Esophagus muscularis mucosa (tissue), 4 donors: ENCODE measurements at regions not wholly inside any gene's neighbourhood (a gene's known extent, or its start where the extent isn't known, plus 50 kb on each side); places are given as distances from the start of the nearest gene placed in this dataset.

Experiments used
- DNase-seq: peaks from one replicate; pipeline ENCODE4 v3.0.0-alpha.2; 2017; ENCODE audit errors: extremely low spot score
- H3K27ac ChIP-seq, 4 donors: fragments of 200-600 bp; sonication (generic); replicated peaks in 1 of 4; 1 replicate in 3 of 4; 2 replicates in 1 of 4; pipeline ENCODE4 v1.5.1; 2016 to 2019; ENCODE audit warnings: mild to moderate bottlenecking in 1 of 4
- H3K27me3 ChIP-seq, 4 donors: fragments of 200-600 bp; sonication (generic); one replicate each; pipeline versions ENCODE4 v1.5.1 to v1.6.0; 2016 to 2019
- H3K36me3 ChIP-seq, 4 donors: fragments of 200-600 bp; sonication (generic); one replicate each; pipeline ENCODE4 v1.5.1; 2016 to 2019
- H3K4me1 ChIP-seq, 4 donors: fragments of 200-600 bp; sonication (generic); one replicate each; pipeline ENCODE4 v1.5.1; 2016 to 2019
- H3K4me3 ChIP-seq, 4 donors: fragments of 200-600 bp; sonication (generic); 1 replicate in 2 of 4; 2 replicates in 2 of 4; pipeline ENCODE4 v1.5.1; 2016 to 2019; ENCODE audit warnings: mild to moderate bottlenecking in 4 of 4, moderate library complexity in 1 of 4
- H3K9me3 ChIP-seq, 4 donors: fragments of 200-600 bp; sonication (generic); 1 replicate in 3 of 4; 2 replicates in 1 of 4; pipeline ENCODE4 v1.5.1; 2016 to 2019
- EP300 ChIP-seq: sonication (generic); formaldehyde crosslinking; IDR thresholded peaks from one replicate; pipeline ENCODE4 v1.6.1; 2017; ENCODE audit warnings: antibody characterized with exemption
- POLR2A ChIP-seq: fragments of 450-650 bp; IDR thresholded peaks from one replicate; pipeline ENCODE4 v1.6.1; 2017; ENCODE audit warnings: antibody characterized with exemption, moderate library complexity, mild to moderate bottlenecking, low read depth
- POLR2AphosphoS5 ChIP-seq, 2 donors: sonication (generic); formaldehyde crosslinking; IDR thresholded peaks; one replicate each; pipeline ENCODE4 v1.6.1; 2017; ENCODE audit warnings: antibody characterized with exemption in 2 of 2
- WGBS: methylation state at CpG from one replicate; pipeline ENCODE4 v1.1.5; 2018; 5-methylcytosine and 5-hydroxymethylcytosine counted together
- intact Hi-C: fragments of 100-400 bp; cut with DNase I; formaldehyde crosslinking; loops from one replicate; pipeline ENCODE4 v1.15.1; 2023
- TF ChIP-seq, protein P1 (sequence below), 3 experiments: fragments of 200-600 bp in 2 of 3; fragments of 450-650 bp in 1 of 3; sonication (generic) in 2 of 3; IDR thresholded peaks; one replicate each; pipeline ENCODE4 v1.5.1; 2017 to 2019; ENCODE audit warnings: antibody characterized with exemption in 3 of 3, mild to moderate bottlenecking in 2 of 3, moderate library complexity in 1 of 3

GRCh38 chr9:20220286-20220685, 402.0 kb downstream of the MLLT3 start:
- intact Hi-C loops = no loop called here
- TF ChIP-seq POLR2AphosphoS5 (IDR thresholded peaks at IDR 0.05) (no peak), POLR2A (no peak), EP300 (no peak)
- TF ChIP-seq, protein P1, sequence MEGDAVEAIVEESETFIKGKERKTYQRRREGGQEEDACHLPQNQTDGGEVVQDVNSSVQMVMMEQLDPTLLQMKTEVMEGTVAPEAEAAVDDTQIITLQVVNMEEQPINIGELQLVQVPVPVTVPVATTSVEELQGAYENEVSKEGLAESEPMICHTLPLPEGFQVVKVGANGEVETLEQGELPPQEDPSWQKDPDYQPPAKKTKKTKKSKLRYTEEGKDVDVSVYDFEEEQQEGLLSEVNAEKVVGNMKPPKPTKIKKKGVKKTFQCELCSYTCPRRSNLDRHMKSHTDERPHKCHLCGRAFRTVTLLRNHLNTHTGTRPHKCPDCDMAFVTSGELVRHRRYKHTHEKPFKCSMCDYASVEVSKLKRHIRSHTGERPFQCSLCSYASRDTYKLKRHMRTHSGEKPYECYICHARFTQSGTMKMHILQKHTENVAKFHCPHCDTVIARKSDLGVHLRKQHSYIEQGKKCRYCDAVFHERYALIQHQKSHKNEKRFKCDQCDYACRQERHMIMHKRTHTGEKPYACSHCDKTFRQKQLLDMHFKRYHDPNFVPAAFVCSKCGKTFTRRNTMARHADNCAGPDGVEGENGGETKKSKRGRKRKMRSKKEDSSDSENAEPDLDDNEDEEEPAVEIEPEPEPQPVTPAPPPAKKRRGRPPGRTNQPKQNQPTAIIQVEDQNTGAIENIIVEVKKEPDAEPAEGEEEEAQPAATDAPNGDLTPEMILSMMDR (IDR thresholded peaks at IDR 0.05) = no peak
- WGBS = 83% methylated on average over 3 of the region's 3 CpGs
- no peak overlapping the region for H3K27ac ChIP-seq
- H3K4me1 ChIP-seq = no peaks in the 10 kb centered on the region
- H3K4me3 ChIP-seq = no peak overlapping the region
- peaks cover 0 to 3% (median 0%) of the 10 kb centered on the region in 4 donors for H3K27me3 ChIP-seq
- DNase-seq = no peak
- H3K36me3 ChIP-seq = no peaks in the 10 kb centered on the region
- H3K9me3 ChIP-seq = no peaks in the 10 kb centered on the region

DNA sequence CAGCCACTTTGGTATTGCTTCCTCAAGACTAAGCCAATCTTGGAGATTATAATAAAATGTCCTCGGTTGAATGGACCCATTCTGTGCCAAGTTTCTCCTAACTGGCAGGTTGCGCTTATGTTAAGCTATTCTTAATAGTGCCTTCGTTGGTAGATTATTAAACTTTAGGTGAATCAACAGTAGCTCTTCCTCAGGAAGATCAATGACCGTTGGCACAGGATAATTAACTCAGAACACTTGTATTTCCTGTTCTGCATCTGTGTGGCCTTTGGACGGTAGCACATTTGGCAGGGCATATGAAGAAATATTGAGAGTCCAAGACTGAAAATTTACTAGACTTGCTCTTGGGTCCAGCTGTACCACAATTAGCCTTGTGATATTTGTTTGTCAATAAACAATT, 402.9 kb downstream of the MLLT3 start:
- Histone ChIP-seq H3K4me3 (no peak overlapping the region), H3K27ac (no peak overlapping the region), H3K4me1 (no peaks in the 10 kb centered on the region), H3K36me3 (no peaks in the 10 kb centered on the region), H3K27me3 (peaks cover 0 to 3% (median 0%) of the 10 kb centered on the region in 4 donors), H3K9me3 (no peaks in the 10 kb centered on the region)
- intact Hi-C loops = no loop called here
- 73% methylated on average over 5 of the region's 5 CpGs for WGBS
- DNase-seq = no peak
- no peak for TF ChIP-seq POLR2A

- Histone ChIP-seq H3K36me3 (no peaks in the 10 kb centered on the region), H3K4me3 (no peak overlapping the region), H3K9me3 (no peaks in the 10 kb centered on the region), H3K27me3 (peaks cover 0 to 3% (median 0%) of the 10 kb centered on the region in 4 donors), H3K4me1 (no peaks in the 10 kb centered on the region), H3K27ac (no peak overlapping the region)
- TF ChIP-seq EP300 (no peak), POLR2A (no peak), POLR2AphosphoS5 (IDR thresholded peaks at IDR 0.05) (no peak)
- TF ChIP-seq, protein P1 (IDR thresholded peaks at IDR 0.05) = no peak
- WGBS = 87% methylated on average over 3 of the region's 3 CpGs
- DNase-seq = no peak
- intact Hi-C loops = no loop called here
Measured at GRCh38 chr9:20217596-20217995, 404.7 kb downstream of the MLLT3 start.

- Histone ChIP-seq H3K4me1 (no peaks in the 10 kb centered on the region), H3K4me3 (no peak overlapping the region), H3K9me3 (no peaks in the 10 kb centered on the region), H3K36me3 (no peaks in the 10 kb centered on the region), H3K27me3 (peaks cover 0 to 3% (median 0%) of the 10 kb centered on the region in 4 donors), H3K27ac (no peak overlapping the region)
- intact Hi-C loops = no loop called here
- no peak for DNase-seq
- TF ChIP-seq POLR2A = no peak
- no peak for TF ChIP-seq EP300
- TF ChIP-seq, protein P1 (IDR thresholded peaks at IDR 0.05) = no peak
- no peak for TF ChIP-seq POLR2AphosphoS5 (IDR thresholded peaks at IDR 0.05)
Measured at GRCh38 chr9:20216438-20216837, 405.9 kb downstream of the MLLT3 start.

DNA sequence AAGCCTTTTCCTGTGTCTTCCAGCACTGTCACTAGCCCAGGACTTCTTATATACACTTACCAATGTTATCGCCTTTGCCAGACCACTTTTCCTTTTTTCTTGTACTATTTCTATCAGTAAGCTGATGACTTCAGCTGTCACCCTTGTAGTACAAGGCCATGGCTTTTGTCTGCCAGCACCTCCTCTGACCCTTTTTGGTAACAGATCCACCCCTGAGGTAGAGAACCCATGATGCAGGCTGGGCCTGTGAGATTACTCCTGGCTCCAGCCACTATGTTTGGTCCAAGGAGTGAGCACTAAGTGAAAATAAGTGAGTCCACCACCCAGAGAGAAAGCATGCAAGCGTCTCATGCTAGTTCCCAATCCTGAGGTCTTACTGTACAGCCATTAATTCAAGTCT, 406.7 kb downstream of the MLLT3 start:
- intact Hi-C loops = no loop called here
- WGBS = 83% methylated on average over 2 of the region's 2 CpGs

More for the DNA sequence above, 406.7 kb downstream of the MLLT3 start:
- TF ChIP-seq EP300 (no peak), POLR2A (no peak), POLR2AphosphoS5 (IDR thresholded peaks at IDR 0.05) (no peak)
- TF ChIP-seq, protein P1 (IDR thresholded peaks at IDR 0.05) = no peak
- H3K27ac ChIP-seq = no peak overlapping the region
- H3K4me1 ChIP-seq = no peaks in the 10 kb centered on the region
- H3K4me3 ChIP-seq = no peak overlapping the region
- no peaks in the 10 kb centered on the region for H3K9me3 ChIP-seq
- H3K27me3 ChIP-seq = peaks cover 0 to 3% (median 0%) of the 10 kb centered on the region in 4 donors
- no peaks in the 10 kb centered on the region for H3K36me3 ChIP-seq
- no peak for DNase-seq
